ENCODE measurements at regions not wholly inside any gene's neighbourhood (a gene's known extent, or its start where the extent isn't known, plus 50 kb on each side); places are given as distances from the start of the nearest gene placed in this dataset.

DNA sequence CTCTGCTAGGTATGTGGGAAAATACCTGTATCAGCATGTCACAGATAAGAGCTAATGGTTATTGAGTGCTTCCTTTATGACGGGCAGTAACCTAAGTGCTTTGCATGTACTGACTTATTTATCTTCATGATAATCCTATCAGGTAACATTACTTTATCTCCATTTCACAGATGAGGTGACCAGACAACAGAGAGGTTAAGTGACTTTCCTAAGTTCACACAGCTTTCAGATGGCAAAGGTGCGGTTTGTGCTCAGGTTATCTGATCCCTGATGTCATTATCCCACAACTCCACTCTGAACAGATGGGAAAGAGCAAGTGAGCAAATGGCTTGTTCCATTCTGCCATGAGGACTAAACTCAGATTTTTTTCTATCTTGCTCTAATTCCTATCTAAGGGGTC lies 217.0 kb upstream of the PODXL start:
- TF ChIP-seq CTCF (IDR thresholded peaks at IDR 0.05) (no peak), EZH2phosphoT487 (IDR thresholded peaks at IDR 0.05) (no peak)
